Lower leg skin (tissue), 3 donors: ENCODE measurements at regions not wholly inside any gene's neighbourhood (a gene's known extent, or its start where the extent isn't known, plus 50 kb on each side); places are given as distances from the start of the nearest gene placed in this dataset.

Source experiments
- POLR2A ChIP-seq, 2 donors: fragments of 450-650 bp; IDR thresholded peaks; one replicate each; pipeline ENCODE4 v1.6.1; 2016 to 2017; ENCODE audit warnings: antibody characterized with exemption in 2 of 2, mild to moderate bottlenecking in 1 of 2, moderate library complexity in 1 of 2
- TF ChIP-seq, protein P1 (sequence below), 3 donors: fragments of 450-650 bp; IDR thresholded peaks; one replicate each; pipeline ENCODE4 v1.5.1; 2016; ENCODE audit warnings: antibody characterized with exemption in 3 of 3, mild to moderate bottlenecking in 3 of 3, moderate library complexity in 2 of 3

DNA sequence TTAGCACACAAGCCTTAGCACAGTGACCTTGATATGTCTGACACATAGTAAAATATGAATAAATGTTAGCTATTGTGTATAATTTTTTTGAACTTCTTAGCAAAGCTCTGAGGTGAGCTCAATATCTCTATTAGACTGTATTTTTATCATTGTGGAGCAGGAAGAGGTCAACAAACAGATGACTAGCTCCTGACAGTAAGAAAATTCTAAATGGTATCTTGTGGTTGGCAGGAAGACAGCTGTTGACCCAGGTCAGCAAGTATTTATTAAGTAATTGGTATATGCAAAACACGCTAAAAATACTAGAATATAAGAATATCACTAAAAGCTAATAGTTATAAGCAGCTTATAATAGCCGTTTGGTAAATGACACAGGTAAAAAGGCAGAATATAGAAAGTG is 77.5 kb upstream of the MARCKS start:
- TF ChIP-seq, protein P1, sequence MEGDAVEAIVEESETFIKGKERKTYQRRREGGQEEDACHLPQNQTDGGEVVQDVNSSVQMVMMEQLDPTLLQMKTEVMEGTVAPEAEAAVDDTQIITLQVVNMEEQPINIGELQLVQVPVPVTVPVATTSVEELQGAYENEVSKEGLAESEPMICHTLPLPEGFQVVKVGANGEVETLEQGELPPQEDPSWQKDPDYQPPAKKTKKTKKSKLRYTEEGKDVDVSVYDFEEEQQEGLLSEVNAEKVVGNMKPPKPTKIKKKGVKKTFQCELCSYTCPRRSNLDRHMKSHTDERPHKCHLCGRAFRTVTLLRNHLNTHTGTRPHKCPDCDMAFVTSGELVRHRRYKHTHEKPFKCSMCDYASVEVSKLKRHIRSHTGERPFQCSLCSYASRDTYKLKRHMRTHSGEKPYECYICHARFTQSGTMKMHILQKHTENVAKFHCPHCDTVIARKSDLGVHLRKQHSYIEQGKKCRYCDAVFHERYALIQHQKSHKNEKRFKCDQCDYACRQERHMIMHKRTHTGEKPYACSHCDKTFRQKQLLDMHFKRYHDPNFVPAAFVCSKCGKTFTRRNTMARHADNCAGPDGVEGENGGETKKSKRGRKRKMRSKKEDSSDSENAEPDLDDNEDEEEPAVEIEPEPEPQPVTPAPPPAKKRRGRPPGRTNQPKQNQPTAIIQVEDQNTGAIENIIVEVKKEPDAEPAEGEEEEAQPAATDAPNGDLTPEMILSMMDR (IDR thresholded peaks at IDR 0.05): no peak
- TF ChIP-seq POLR2A (IDR thresholded peaks at IDR 0.05): no peak
